ENCODE measurements at regions not wholly inside any gene's neighbourhood (a gene's known extent, or its start where the extent isn't known, plus 50 kb on each side); places are given as distances from the start of the nearest gene placed in this dataset. TPM values are rescaled to one million over a fixed set of nuclear protein-coding genes. Genes with fewer than 3 reads are reported as not detected.

GRCh38 chr5:52202256-52202655 lies 585.5 kb upstream of the ITGA1 start:
- WGBS, 2 experiments (ENCODE audit: low coverage in 1 of 2, low lambda C conversion rate in 2 of 2, missing lambda C conversion rate in 2 of 2): 62 to 68% methylated on average over 14 of the region's 14 CpGs
- Histone ChIP-seq H3K27me3 (replicated peaks; ENCODE audit: insufficient read depth) (no peaks in the 10 kb centered on the region), H3K4me2 (ENCODE audit: unreplicated experiment) (no peak overlapping the region), H3K36me3 (ENCODE audit: low read depth) (no peaks in the 10 kb centered on the region), H3K27ac (no peak overlapping the region), H3K9ac (no peak overlapping the region), H3K79me2 (ENCODE audit: insufficient read depth) (no peaks in the 10 kb centered on the region), H3K9me2 (ENCODE audit: insufficient read depth) (no peaks in the 10 kb centered on the region), H3K9me3 (ENCODE audit: low read depth) (no peaks in the 10 kb centered on the region), H2AFZ (no peak overlapping the region), H3K4me3 (no peak overlapping the region), H3F3A (ENCODE audit: insufficient read depth) (no peaks in the 10 kb centered on the region), H4K20me1 (ENCODE audit: insufficient read depth) (no peaks in the 10 kb centered on the region), H3K4me1 (ENCODE audit: insufficient read depth) (no peaks in the 10 kb centered on the region)
- in situ Hi-C loops (cut with MboI): no loop called here
- no peak for DNase-seq
- TF ChIP-seq EZH2 (IDR thresholded peaks at IDR 0.05; ENCODE audit: insufficient read depth, poor library complexity, severe bottlenecking) (no peak), EZH2phosphoT487 (IDR thresholded peaks at IDR 0.05; ENCODE audit: insufficient read depth, low read depth) (no peak)

- H4K20me1 ChIP-seq (ENCODE audit: insufficient read depth): no peaks in the 10 kb centered on the region
- no peak overlapping the region for H3K4me3 ChIP-seq
- H3K27me3 ChIP-seq (replicated peaks; ENCODE audit: insufficient read depth): no peaks in the 10 kb centered on the region
- H3K79me2 ChIP-seq (ENCODE audit: insufficient read depth): no peaks in the 10 kb centered on the region
- H3K4me1 ChIP-seq (ENCODE audit: insufficient read depth): no peaks in the 10 kb centered on the region
- H3K36me3 ChIP-seq (ENCODE audit: low read depth): no peaks in the 10 kb centered on the region
- no peak overlapping the region for H2AFZ ChIP-seq
- no peaks in the 10 kb centered on the region for H3K9me3 ChIP-seq (ENCODE audit: low read depth)
- no peak overlapping the region for H3K4me2 ChIP-seq (ENCODE audit: unreplicated experiment)
- WGBS, 2 experiments (ENCODE audit: low coverage in 1 of 2, low lambda C conversion rate in 2 of 2, missing lambda C conversion rate in 2 of 2): 11 to 15% methylated on average over 3 of the region's 3 CpGs
- in situ Hi-C loops (cut with MboI): no loop called here
- H3K9me2 ChIP-seq (ENCODE audit: insufficient read depth): no peaks in the 10 kb centered on the region
- TF ChIP-seq EZH2 (IDR thresholded peaks at IDR 0.05; ENCODE audit: insufficient read depth, poor library complexity, severe bottlenecking): no peak
- no peak for TF ChIP-seq EZH2phosphoT487 (IDR thresholded peaks at IDR 0.05; ENCODE audit: insufficient read depth, low read depth)
- no peak overlapping the region for H3K9ac ChIP-seq
- H3F3A ChIP-seq (ENCODE audit: insufficient read depth): no peaks in the 10 kb centered on the region
- DNase-seq: no peak
- no peak overlapping the region for H3K27ac ChIP-seq
Observed at GRCh38 chr5:52204310-52204709, 583.4 kb upstream of the ITGA1 start.

Small RNA genes lying in the stretch of these regions (small RNA-seq; reads per million reads assigned to genes)
- gene RNA5SP182 (ENCODE audit: low read depth, low replicate concordance): not detected

Data from GM23248 (cell line).